GM12891 (cell line): ENCODE measurements at regions not wholly inside any gene's neighbourhood (a gene's known extent, or its start where the extent isn't known, plus 50 kb on each side); places are given as distances from the start of the nearest gene placed in this dataset.

ENCODE experiments used
- DNase-seq: peaks from one replicate; pipeline ENCODE4 v3.0.0; 2011; ENCODE audit warnings: low spot score; ENCODE audit not compliant: insufficient read length
- FAIRE-seq: peaks from 2 replicates; lab custom pipeline; 2011; peaks lifted over from hg19 to GRCh38; lab: Jason Lieb, UNC
- PAX5 ChIP-seq: IDR thresholded peaks from 2 replicates; pipeline ENCODE4 v1.6.1; 2011; ENCODE audit warnings: low read length, moderate library complexity, mild to moderate bottlenecking; ENCODE audit not compliant: insufficient read depth, severe bottlenecking
- POLR2A ChIP-seq: IDR thresholded peaks from 2 replicates; pipeline ENCODE4 v1.6.1; 2011; ENCODE audit warnings: low read depth, low read length, control low read depth
- POLR2AphosphoS5 ChIP-seq: IDR thresholded peaks from 2 replicates; pipeline ENCODE4 v1.6.1; 2011; ENCODE audit warnings: low read depth, low read length, control low read depth
- POU2F2 ChIP-seq: IDR thresholded peaks from 2 replicates; pipeline ENCODE4 v1.6.1; 2011; ENCODE audit warnings: low read depth, mild to moderate bottlenecking, control low read depth, low read length, moderate library complexity
- SPI1 ChIP-seq: IDR thresholded peaks from 2 replicates; pipeline ENCODE4 v1.6.1; 2011; ENCODE audit warnings: low read depth, low read length, control low read depth
- TAF1 ChIP-seq: IDR thresholded peaks from 2 replicates; pipeline ENCODE4 v1.6.1; 2011; ENCODE audit warnings: low read depth, low read length, control low read depth

DNA sequence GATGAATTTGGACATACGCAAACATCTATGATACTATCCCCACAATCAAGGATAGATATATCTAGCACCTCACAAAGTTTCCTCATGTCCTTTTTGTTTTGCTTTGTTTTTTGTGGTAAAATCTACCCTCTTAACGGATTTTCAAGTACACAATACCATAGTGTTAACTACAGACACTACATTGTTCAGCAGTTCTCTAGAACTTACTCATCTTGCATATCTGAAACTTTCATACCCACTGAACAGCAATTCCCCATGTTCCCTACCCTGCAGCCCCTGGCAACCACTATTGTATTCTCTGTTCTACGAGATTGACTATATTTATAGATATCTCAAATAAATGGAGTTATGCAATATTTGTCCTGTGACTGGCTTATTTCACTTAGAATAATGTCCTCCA lies 58.1 kb upstream of the TJP1 start:
- TF ChIP-seq SPI1 (no peak), TAF1 (no peak)
- DNase-seq (no peak), FAIRE-seq (no peak)

DNA sequence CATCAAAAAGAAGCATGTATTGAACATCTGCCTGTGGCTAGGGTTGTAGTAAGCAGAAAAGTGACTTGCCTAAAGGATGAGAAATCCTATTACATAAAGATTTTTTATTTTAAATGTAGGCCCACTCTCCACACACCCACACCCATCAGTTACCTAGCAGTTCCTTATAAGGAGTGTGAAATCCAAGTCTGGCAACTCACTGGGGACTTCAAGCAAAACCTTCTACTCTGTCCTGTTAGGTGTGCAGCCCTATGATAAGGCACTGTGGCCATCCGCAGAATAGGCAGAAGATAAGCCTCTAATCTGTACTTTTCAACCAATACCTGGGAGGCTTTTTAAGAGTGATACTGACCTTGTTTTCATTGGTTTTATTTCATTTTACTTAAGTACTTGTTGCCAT lies 52.7 kb upstream of the TJP1 start:
- DNase-seq = no peak
- FAIRE-seq = no peak
- TF ChIP-seq SPI1 (no peak), TAF1 (no peak), PAX5 (no peak), POLR2AphosphoS5 (no peak), POU2F2 (no peak)

DNA sequence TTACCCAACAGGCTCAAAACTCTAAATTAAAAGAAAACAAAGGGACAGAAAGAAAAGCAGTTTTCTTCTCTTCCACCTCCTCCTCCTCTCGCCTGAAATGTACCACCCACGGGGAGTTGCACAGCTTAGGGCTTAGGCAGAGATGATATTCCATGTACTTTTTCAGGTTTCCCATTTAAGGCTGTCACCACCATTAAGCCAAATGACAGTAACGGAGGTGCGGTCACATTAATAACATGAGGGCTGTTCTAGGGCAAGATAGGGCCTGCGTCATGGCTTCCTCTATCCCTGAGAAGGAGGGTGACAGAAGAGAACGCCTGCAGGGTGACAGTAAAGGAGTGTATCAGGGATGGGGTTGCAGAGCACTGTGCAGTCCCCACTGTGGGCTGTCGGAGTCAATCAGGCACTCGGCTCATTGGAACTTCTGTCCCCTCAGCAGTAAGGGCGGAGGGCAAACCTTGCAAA lies 51.7 kb upstream of the TJP1 start:
- FAIRE-seq (no peak), DNase-seq (no peak)
- no peak for TF ChIP-seq POU2F2
- TF ChIP-seq PAX5 = no peak
- no peak for TF ChIP-seq POLR2AphosphoS5
- TF ChIP-seq TAF1 = no peak
- no peak for TF ChIP-seq SPI1
- no peak for TF ChIP-seq POLR2A

DNA sequence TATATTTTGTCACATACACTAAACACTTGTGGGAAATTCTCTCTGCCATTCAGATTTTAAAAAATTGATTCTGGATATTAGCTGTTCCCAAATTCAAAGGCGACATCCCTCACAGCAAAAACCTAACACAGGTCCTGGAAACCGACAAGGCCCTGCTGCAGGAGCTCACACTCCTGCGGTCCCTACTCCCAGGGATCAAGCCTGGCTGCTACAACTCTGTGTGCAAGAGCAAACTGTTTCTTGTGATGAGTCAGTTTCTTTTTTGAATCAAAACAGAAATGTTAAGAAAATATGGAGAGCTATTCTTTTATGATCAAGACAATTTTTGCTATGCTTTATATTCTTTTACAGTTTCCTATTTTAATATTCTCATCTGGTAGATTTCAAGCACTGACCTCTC lies 51.0 kb upstream of the TJP1 start:
- TF ChIP-seq POU2F2 = no peak
- TF ChIP-seq SPI1 = no peak
- no peak for TF ChIP-seq POLR2A
- FAIRE-seq (no peak), DNase-seq (no peak)

GRCh38 chr15:29872716-29873115 lies 50.4 kb upstream of the TJP1 start:
- no peak for DNase-seq
- no peak for TF ChIP-seq SPI1
- TF ChIP-seq POLR2AphosphoS5 = no peak
- TF ChIP-seq TAF1 = no peak
- TF ChIP-seq POU2F2 = no peak
- TF ChIP-seq POLR2A = no peak
- no peak for TF ChIP-seq PAX5
- no peak for FAIRE-seq
